Adrenal gland (tissue), 9 donors: ENCODE measurements at regions not wholly inside any gene's neighbourhood (a gene's known extent, or its start where the extent isn't known, plus 50 kb on each side); places are given as distances from the start of the nearest gene placed in this dataset.

Experiments used
- DNase-seq, 7 donors: peaks; one replicate each; pipeline ENCODE4 v3.0.0-alpha.2; 2019 to 2020
- H3K27ac ChIP-seq, 5 donors: fragments of 200-600 bp; sonication (generic) in 4 of 5; 1 replicate in 3 of 5; 2 replicates in 2 of 5; pipeline versions ENCODE4 v1.5.1 to v1.8.0; 2016 to 2020; ENCODE audit warnings: mild to moderate bottlenecking in 1 of 5
- H3K27me3 ChIP-seq: fragments of 200-600 bp; 2 replicates; pipeline ENCODE4 v1.8.0; 2021
- H3K36me3 ChIP-seq, 2 donors: fragments of 200-600 bp; replicated peaks in 1 of 2; 1 replicate in 1 of 2; 2 replicates in 1 of 2; pipeline versions ENCODE4 v1.5.1 to v1.8.0; 2018 to 2022
- H3K4me1 ChIP-seq, 2 donors: fragments of 200-600 bp; replicated peaks in 1 of 2; 1 replicate in 1 of 2; 2 replicates in 1 of 2; pipeline versions ENCODE4 v1.5.1 to v1.8.0; 2018 to 2021
- H3K4me3 ChIP-seq, 4 donors: fragments of 200-600 bp; sonication (generic) in 3 of 4; one replicate each; pipeline ENCODE4 v1.5.1; 2016 to 2018
- H3K9me3 ChIP-seq, 3 donors: fragments of 200-600 bp; sonication (generic) in 1 of 3; replicated peaks in 1 of 3; 1 replicate in 2 of 3; 2 replicates in 1 of 3; pipeline versions ENCODE4 v1.5.1 to v1.8.0; 2016 to 2021
- CTCF ChIP-seq, 6 experiments: fragments of 450-650 bp in 4 of 6; fragments of 200-600 bp in 2 of 6; sonication (generic) in 1 of 6; IDR thresholded peaks; 1 replicate in 5 of 6; 2 replicates in 1 of 6; pipeline versions ENCODE4 v1.5.1 to v1.8.0; 2016 to 2021; ENCODE audit warnings: antibody characterized with exemption in 6 of 6, mild to moderate bottlenecking in 2 of 6, moderate library complexity in 1 of 6
- POLR2A ChIP-seq, 2 donors: fragments of 450-650 bp; IDR thresholded peaks; one replicate each; pipeline ENCODE4 v1.6.1; 2017; ENCODE audit warnings: antibody characterized with exemption in 2 of 2, mild to moderate bottlenecking in 2 of 2, moderate library complexity in 1 of 2
- whole genome bisulfite sequencing, 4 donors: extraction: QIAGEN DNeasy Blood & Tissue Kit in 2 of 4; methylation state at CpG; one replicate each; pipeline versions ENCODE4 v1.1.5 to v1.1.7; 2013 to 2017; 5-methylcytosine and 5-hydroxymethylcytosine counted together
- intact Hi-C, 2 donors: fragments of 100-400 bp; cut with DNase I; formaldehyde crosslinking; loops; one replicate each; pipeline versions ENCODE4 v1.14.1 to v1.15.0; 2022 to 2023
- donor health status: healthy with polysubstance abuse.
- donor health status: Bipolar disorder and iron deficiency.
- donor health status: DM: yes; HTN: yes; CAD: no.
- donor health status: DM: no; HTN: no; CAD: no.
- donor health status: DM: no; HTN: no; CAD: no.

GRCh38 chr5:85453026-85453349 lies 1068.3 kb upstream of the EDIL3 start:
- Histone ChIP-seq H3K36me3 (no peaks in the 10 kb centered on the region), H3K4me1 (peaks cover 0 to 6% of the 10 kb centered on the region in 2 donors), H3K9me3 (no peaks in the 10 kb centered on the region), H3K27ac (no peak overlapping the region), H3K27me3 (no peaks in the 10 kb centered on the region), H3K4me3 (no peak overlapping the region)
- no peak for DNase-seq
- TF ChIP-seq POLR2A (IDR thresholded peaks at IDR 0.05) (no peak), CTCF (IDR thresholded peaks at IDR 0.05) (no peak)
- intact Hi-C loops: no loop called here

- Histone ChIP-seq H3K36me3 (no peaks in the 10 kb centered on the region), H3K4me1 (peaks cover 0 to 1% of the 10 kb centered on the region in 2 donors), H3K4me3 (no peak overlapping the region), H3K27me3 (no peaks in the 10 kb centered on the region), H3K9me3 (no peaks in the 10 kb centered on the region), H3K27ac (no peak overlapping the region)
- TF ChIP-seq CTCF (IDR thresholded peaks at IDR 0.05): no peak
- TF ChIP-seq POLR2A (IDR thresholded peaks at IDR 0.05): no peak
- intact Hi-C loops: no loop called here
- 68 to 93% (median 75%) methylated on average over 1 to 2 of the region's 2 CpGs for WGBS, 4 donors
- no peak for DNase-seq
Measured at GRCh38 chr5:85458319-85458718, 1073.6 kb upstream of the EDIL3 start.

- intact Hi-C loops: no loop called here
- Histone ChIP-seq H3K27me3 (no peaks in the 10 kb centered on the region), H3K4me3 (no peak overlapping the region), H3K9me3 (no peaks in the 10 kb centered on the region), H3K36me3 (no peaks in the 10 kb centered on the region), H3K4me1 (no peaks in the 10 kb centered on the region), H3K27ac (no peak overlapping the region)
- no peak for DNase-seq
- TF ChIP-seq POLR2A (IDR thresholded peaks at IDR 0.05): no peak
- TF ChIP-seq CTCF (IDR thresholded peaks at IDR 0.05): no peak
- 70 to 91% (median 91%) methylated on average over 1 of the region's 1 CpG for WGBS, 4 donors
Measured at GRCh38 chr5:85462957-85463356, 1078.3 kb upstream of the EDIL3 start.

- no peaks in the 10 kb centered on the region for H3K36me3 ChIP-seq
- no peak overlapping the region for H3K27ac ChIP-seq
- no peak for DNase-seq
- intact Hi-C loops: no loop called here
- 26 to 52% (median 33%) methylated on average over 1 of the region's 1 CpG for WGBS, 4 donors
- no peaks in the 10 kb centered on the region for H3K4me1 ChIP-seq
- H3K9me3 ChIP-seq: no peaks in the 10 kb centered on the region
- TF ChIP-seq POLR2A (IDR thresholded peaks at IDR 0.05): no peak
- no peak for TF ChIP-seq CTCF (IDR thresholded peaks at IDR 0.05)
- no peak overlapping the region for H3K4me3 ChIP-seq
- no peaks in the 10 kb centered on the region for H3K27me3 ChIP-seq
Measured at GRCh38 chr5:85466423-85466822, 1081.7 kb upstream of the EDIL3 start.
